ENCODE measurements at regions not wholly inside any gene's neighbourhood (a gene's known extent, or its start where the extent isn't known, plus 50 kb on each side); places are given as distances from the start of the nearest gene placed in this dataset.
A peak's percentile ranks its signal among the peaks of the same experiment; 100 is the strongest.

DNA sequence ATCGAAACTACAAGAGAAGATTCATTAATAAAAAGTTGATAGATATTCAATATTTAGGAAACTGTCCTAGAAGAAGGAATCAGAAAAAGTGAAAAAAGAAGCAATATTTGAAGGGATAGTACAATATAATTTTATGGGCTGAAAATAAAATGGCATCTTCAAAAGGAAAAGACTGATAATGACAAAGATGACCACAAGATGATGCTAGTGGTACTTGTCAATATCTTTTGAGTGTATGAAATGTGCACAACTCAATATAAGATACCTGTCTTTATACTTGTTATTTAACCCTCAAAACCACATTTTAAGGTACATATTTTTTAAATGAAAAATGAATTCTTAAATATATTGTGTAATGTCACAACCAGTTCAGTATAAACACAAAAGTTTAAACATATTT is 1059.6 kb upstream of the RAG2 start:
- H3K9me2 ChIP-seq (ENCODE audit: insufficient read depth, low read length), result no peaks in the 10 kb centered on the region
- H3K4me2 ChIP-seq (ENCODE audit: low read length), result no peak overlapping the region
- H2AFZ ChIP-seq (ENCODE audit: low read length), result no peak overlapping the region
- no TSS peak for BruUV-seq (replicated peaks)
- H4K20me1 ChIP-seq (ENCODE audit: insufficient read depth, low read length), result no peaks in the 10 kb centered on the region
- H3K79me2 ChIP-seq (ENCODE audit: insufficient read depth, low read depth, low read length), result no peaks in the 10 kb centered on the region
- DNase-seq (ENCODE audit: low spot score), result no peak
- no peaks in the 10 kb centered on the region for H3K36me3 ChIP-seq (ENCODE audit: insufficient read depth, low read length)
- H3K27ac ChIP-seq (ENCODE audit: low read depth, low read length, poor library complexity, severe bottlenecking), result no peak overlapping the region
- no peak overlapping the region for H3K4me3 ChIP-seq (ENCODE audit: low read depth, low read length, poor library complexity, severe bottlenecking)
- TF ChIP-seq EZH2phosphoT487 (IDR thresholded peaks at IDR 0.05; ENCODE audit: borderline replicate concordance, low read depth, low read length), result no peak
- TF ChIP-seq, protein P1, sequence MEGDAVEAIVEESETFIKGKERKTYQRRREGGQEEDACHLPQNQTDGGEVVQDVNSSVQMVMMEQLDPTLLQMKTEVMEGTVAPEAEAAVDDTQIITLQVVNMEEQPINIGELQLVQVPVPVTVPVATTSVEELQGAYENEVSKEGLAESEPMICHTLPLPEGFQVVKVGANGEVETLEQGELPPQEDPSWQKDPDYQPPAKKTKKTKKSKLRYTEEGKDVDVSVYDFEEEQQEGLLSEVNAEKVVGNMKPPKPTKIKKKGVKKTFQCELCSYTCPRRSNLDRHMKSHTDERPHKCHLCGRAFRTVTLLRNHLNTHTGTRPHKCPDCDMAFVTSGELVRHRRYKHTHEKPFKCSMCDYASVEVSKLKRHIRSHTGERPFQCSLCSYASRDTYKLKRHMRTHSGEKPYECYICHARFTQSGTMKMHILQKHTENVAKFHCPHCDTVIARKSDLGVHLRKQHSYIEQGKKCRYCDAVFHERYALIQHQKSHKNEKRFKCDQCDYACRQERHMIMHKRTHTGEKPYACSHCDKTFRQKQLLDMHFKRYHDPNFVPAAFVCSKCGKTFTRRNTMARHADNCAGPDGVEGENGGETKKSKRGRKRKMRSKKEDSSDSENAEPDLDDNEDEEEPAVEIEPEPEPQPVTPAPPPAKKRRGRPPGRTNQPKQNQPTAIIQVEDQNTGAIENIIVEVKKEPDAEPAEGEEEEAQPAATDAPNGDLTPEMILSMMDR (conservative IDR thresholded peaks at IDR 0.05; ENCODE audit: low read length), result peak; percentile 24; the same call in 1 of the 2 replicates
- POLR2A ChIA-PET, result no interaction called here
- intact Hi-C loops (cut with micrococcal nuclease; ENCODE audit: unreplicated experiment), result no loop called here
- no peaks in the 10 kb centered on the region for H3K9me3 ChIP-seq (ENCODE audit: low read length)
- no peaks in the 10 kb centered on the region for H3K4me1 ChIP-seq (ENCODE audit: insufficient read depth, low read length, poor library complexity, severe bottlenecking)
- CTCF ChIA-PET (ENCODE audit: unreplicated experiment), result no interaction called here

DNA sequence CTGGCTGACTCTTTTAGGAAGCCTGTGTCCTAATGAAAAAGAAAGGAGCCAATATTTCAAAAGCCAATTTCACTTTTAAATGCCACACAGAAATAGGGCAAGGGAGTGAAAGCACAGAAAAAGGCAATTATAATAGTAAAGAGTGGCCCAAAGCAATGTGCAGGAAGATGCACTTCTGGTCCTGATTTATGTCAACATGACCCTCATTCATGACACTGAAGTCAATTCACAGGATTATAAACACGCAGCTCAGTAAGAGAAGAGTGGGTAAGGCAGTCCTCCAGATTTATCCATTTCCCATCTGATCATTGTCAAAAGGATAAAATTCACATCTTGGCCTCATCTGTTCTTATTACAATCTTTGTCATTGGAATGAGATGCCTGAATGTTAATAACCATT is 1049.7 kb upstream of the RAG2 start:
- no peak for DNase-seq (ENCODE audit: low spot score)
- no peak overlapping the region for H3K27ac ChIP-seq (ENCODE audit: low read depth, low read length, poor library complexity, severe bottlenecking)
- H2AFZ ChIP-seq (ENCODE audit: low read length), result no peak overlapping the region
- no peaks in the 10 kb centered on the region for H3K4me1 ChIP-seq (ENCODE audit: insufficient read depth, low read length, poor library complexity, severe bottlenecking)
- H3K4me3 ChIP-seq (ENCODE audit: low read depth, low read length, poor library complexity, severe bottlenecking), result no peak overlapping the region
- no peaks in the 10 kb centered on the region for H3K36me3 ChIP-seq (ENCODE audit: insufficient read depth, low read length)
- no peaks in the 10 kb centered on the region for H4K20me1 ChIP-seq (ENCODE audit: insufficient read depth, low read length)
- intact Hi-C loops (cut with micrococcal nuclease; ENCODE audit: unreplicated experiment), result no loop called here
- H3K9me3 ChIP-seq (ENCODE audit: low read length), result no peaks in the 10 kb centered on the region
- H3K9me2 ChIP-seq (ENCODE audit: insufficient read depth, low read length), result no peaks in the 10 kb centered on the region
- no peak for TF ChIP-seq EZH2phosphoT487 (IDR thresholded peaks at IDR 0.05; ENCODE audit: borderline replicate concordance, low read depth, low read length)
- TF ChIP-seq, protein P1 (conservative IDR thresholded peaks at IDR 0.05; ENCODE audit: low read length), result no peak
- BruUV-seq (replicated peaks), result no TSS peak
- ChIA-PET CTCF (ENCODE audit: unreplicated experiment) (no interaction called here), POLR2A (no interaction called here)
- no peak overlapping the region for H3K4me2 ChIP-seq (ENCODE audit: low read length)
- no peaks in the 10 kb centered on the region for H3K79me2 ChIP-seq (ENCODE audit: insufficient read depth, low read depth, low read length)

DNA sequence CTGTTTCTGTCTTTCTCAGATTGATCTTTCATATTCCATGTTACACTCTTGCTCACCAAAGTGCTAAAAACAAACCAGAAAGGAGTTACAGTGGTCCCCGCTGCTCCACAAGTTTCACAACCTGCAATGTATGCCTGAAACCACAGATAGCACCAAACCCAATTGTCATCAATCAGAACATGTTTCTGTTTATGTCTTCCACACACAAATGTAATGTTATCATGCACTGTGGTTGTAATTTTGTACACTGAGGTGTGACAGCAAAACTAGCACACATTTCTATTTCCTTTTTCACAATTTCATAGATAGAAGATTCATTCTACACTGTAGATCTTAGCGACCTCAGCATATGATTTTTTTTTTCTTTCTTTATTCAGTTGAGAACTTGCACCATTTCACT is 1045.9 kb upstream of the RAG2 start:
- H2AFZ ChIP-seq (ENCODE audit: low read length), result no peak overlapping the region
- BruUV-seq (replicated peaks), result no TSS peak
- H3K27ac ChIP-seq (ENCODE audit: low read depth, low read length, poor library complexity, severe bottlenecking), result no peak overlapping the region
- H3K9me2 ChIP-seq (ENCODE audit: insufficient read depth, low read length), result no peaks in the 10 kb centered on the region
- H3K4me2 ChIP-seq (ENCODE audit: low read length), result no peak overlapping the region
- TF ChIP-seq, protein P1 (conservative IDR thresholded peaks at IDR 0.05; ENCODE audit: low read length), result no peak
- TF ChIP-seq EZH2phosphoT487 (IDR thresholded peaks at IDR 0.05; ENCODE audit: borderline replicate concordance, low read depth, low read length), result no peak
- H3K9me3 ChIP-seq (ENCODE audit: low read length), result no peaks in the 10 kb centered on the region; the same call in 1 of the 2 replicates
- ChIA-PET CTCF (ENCODE audit: unreplicated experiment) (no interaction called here), POLR2A (no interaction called here)
- H3K79me2 ChIP-seq (ENCODE audit: insufficient read depth, low read depth, low read length), result no peaks in the 10 kb centered on the region
- no peak overlapping the region for H3K4me3 ChIP-seq (ENCODE audit: low read depth, low read length, poor library complexity, severe bottlenecking)
- DNase-seq (ENCODE audit: low spot score), result no peak
- H3K36me3 ChIP-seq (ENCODE audit: insufficient read depth, low read length), result no peaks in the 10 kb centered on the region
- no peaks in the 10 kb centered on the region for H3K4me1 ChIP-seq (ENCODE audit: insufficient read depth, low read length, poor library complexity, severe bottlenecking)
- intact Hi-C loops (cut with micrococcal nuclease; ENCODE audit: unreplicated experiment), result no loop called here
- no peaks in the 10 kb centered on the region for H4K20me1 ChIP-seq (ENCODE audit: insufficient read depth, low read length)

All from OCI-LY7 (cell line).